ENCODE measurements at regions not wholly inside any gene's neighbourhood (a gene's known extent, or its start where the extent isn't known, plus 50 kb on each side); places are given as distances from the start of the nearest gene placed in this dataset.

DNA sequence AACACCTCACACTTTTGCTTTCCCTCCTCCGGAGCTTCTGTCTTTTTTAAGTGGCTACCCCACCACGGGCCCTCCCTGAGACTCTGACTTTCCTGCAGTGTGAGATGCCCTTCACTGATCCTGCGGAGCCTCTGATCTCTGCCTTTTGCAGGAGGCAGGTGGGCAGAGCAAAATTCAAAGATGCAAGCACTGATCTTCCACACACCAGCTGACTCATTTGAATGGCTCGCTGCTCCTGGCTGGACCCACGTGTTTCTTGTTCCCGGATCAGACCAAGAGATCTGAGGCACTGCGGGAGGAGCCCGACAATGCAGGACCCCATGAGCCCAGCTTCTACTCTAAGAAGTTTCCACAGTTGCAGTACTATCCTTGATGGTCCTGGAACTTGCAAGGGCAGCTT, 1607.9 kb upstream of the TENM3 start:
- H3K36me3 ChIP-seq (replicated peaks in 1 of 2; ENCODE audit: control insufficient read depth in 1 of 2, insufficient read depth in 2 of 2, low read length in 2 of 2), result no peaks in the 10 kb centered on the region
- no peaks in the 10 kb centered on the region for H4K20me1 ChIP-seq (ENCODE audit: insufficient read depth, low read length)
- no peak for DNase-seq
- no peak overlapping the region for H3K4me3 Mint-ChIP-seq
- H3K9ac ChIP-seq (ENCODE audit: insufficient read depth, low read length, poor library complexity, severe bottlenecking), result no peak overlapping the region
- peaks cover 0 to 4% (median 0%) of the 10 kb centered on the region in 3 donors for H3K27me3 Mint-ChIP-seq (ENCODE audit: low read depth in 3 of 3)
- no peaks in the 10 kb centered on the region for H3K4me1 ChIP-seq (ENCODE audit: control insufficient read depth in 1 of 2, insufficient read depth in 2 of 2, low read length in 2 of 2)
- H3K27ac ChIP-seq (ENCODE audit: low read depth in 1 of 2, low read length in 2 of 2), result no peak overlapping the region
- no peaks in the 10 kb centered on the region for H3K9me3 ChIP-seq (replicated peaks in 1 of 2; ENCODE audit: control insufficient read depth in 1 of 2, insufficient read depth in 1 of 2, low read length in 2 of 2)
- no peaks in the 10 kb centered on the region for H3K79me2 ChIP-seq (ENCODE audit: insufficient read depth, low read length)
- no peaks in the 10 kb centered on the region for H3K4me1 Mint-ChIP-seq
- no peaks in the 10 kb centered on the region for H3K36me3 Mint-ChIP-seq
- TF ChIP-seq, protein P1, sequence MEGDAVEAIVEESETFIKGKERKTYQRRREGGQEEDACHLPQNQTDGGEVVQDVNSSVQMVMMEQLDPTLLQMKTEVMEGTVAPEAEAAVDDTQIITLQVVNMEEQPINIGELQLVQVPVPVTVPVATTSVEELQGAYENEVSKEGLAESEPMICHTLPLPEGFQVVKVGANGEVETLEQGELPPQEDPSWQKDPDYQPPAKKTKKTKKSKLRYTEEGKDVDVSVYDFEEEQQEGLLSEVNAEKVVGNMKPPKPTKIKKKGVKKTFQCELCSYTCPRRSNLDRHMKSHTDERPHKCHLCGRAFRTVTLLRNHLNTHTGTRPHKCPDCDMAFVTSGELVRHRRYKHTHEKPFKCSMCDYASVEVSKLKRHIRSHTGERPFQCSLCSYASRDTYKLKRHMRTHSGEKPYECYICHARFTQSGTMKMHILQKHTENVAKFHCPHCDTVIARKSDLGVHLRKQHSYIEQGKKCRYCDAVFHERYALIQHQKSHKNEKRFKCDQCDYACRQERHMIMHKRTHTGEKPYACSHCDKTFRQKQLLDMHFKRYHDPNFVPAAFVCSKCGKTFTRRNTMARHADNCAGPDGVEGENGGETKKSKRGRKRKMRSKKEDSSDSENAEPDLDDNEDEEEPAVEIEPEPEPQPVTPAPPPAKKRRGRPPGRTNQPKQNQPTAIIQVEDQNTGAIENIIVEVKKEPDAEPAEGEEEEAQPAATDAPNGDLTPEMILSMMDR (IDR thresholded peaks at IDR 0.05), result no peak
- H2AFZ ChIP-seq (ENCODE audit: insufficient read depth, low read depth, low read length, poor library complexity, severe bottlenecking), result no peak overlapping the region
- intact Hi-C loops (cut with micrococcal nuclease), result no loop called here
- H3K4me3 ChIP-seq (replicated peaks in 1 of 3; ENCODE audit: low read depth in 2 of 3, low read length in 3 of 3), result no peak overlapping the region
- H3K27ac Mint-ChIP-seq, result no peak overlapping the region
- H3K4me2 ChIP-seq (replicated peaks; ENCODE audit: extremely low read depth, low read length, poor library complexity, severe bottlenecking), result no peak overlapping the region
- no peaks in the 10 kb centered on the region for H3K9me3 Mint-ChIP-seq
- 87% methylated on average over 6 of the region's 8 CpGs for WGBS (ENCODE audit: insufficient coverage)
- H3K27me3 ChIP-seq (ENCODE audit: control insufficient read depth in 2 of 2, insufficient read depth in 2 of 2, low read length in 2 of 2), result no peaks in the 10 kb centered on the region

DNA sequence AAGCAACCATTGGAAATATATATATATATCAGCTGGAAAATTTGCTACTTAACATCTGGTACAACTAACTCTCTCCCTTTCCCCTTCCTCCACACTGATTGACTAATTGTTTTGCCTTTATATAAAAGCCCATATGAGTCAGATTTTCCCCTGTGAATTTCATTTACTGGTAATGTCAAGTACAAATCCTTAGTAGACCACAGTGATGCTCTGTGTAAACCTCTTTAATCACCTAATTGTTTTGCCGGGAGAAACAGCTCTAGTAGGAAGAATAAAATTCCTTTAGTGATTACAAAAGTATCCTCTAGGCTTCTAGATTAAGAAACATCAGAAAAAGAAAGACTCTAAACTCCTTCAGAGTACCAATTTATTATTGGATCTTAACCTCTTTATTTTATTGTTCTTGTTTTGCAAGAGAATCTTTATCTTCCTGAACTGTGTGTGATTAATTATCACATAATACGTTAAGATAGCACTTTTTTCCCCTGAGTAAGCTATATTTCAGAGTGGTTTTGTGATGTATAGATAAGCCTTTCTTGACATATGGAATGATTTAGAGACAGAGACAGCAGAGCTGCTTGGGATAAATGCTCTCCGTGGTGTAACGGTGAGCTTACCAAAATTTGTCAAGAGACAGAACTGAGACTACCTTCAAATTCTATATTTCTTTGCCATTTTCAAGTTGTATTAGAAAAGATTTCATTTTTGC, 1606.4 kb upstream of the TENM3 start:
- H3K4me3 Mint-ChIP-seq, result no peak overlapping the region
- TF ChIP-seq, protein P1 (IDR thresholded peaks at IDR 0.05), result no peak
- no peaks in the 10 kb centered on the region for H3K36me3 Mint-ChIP-seq
- no peaks in the 10 kb centered on the region for H3K36me3 ChIP-seq (replicated peaks in 1 of 2; ENCODE audit: control insufficient read depth in 1 of 2, insufficient read depth in 2 of 2, low read length in 2 of 2)
- intact Hi-C loops (cut with micrococcal nuclease), result no loop called here
- no peaks in the 10 kb centered on the region for H3K27me3 ChIP-seq (ENCODE audit: control insufficient read depth in 2 of 2, insufficient read depth in 2 of 2, low read length in 2 of 2)
- H3K9me3 Mint-ChIP-seq, result no peaks in the 10 kb centered on the region
- H3K4me3 ChIP-seq (replicated peaks in 1 of 3; ENCODE audit: low read depth in 2 of 3, low read length in 3 of 3), result no peak overlapping the region
- H3K27ac Mint-ChIP-seq, result no peak overlapping the region
- no peaks in the 10 kb centered on the region for H3K9me3 ChIP-seq (replicated peaks in 1 of 2; ENCODE audit: control insufficient read depth in 1 of 2, insufficient read depth in 1 of 2, low read length in 2 of 2)
- H4K20me1 ChIP-seq (ENCODE audit: insufficient read depth, low read length), result no peaks in the 10 kb centered on the region
- no peak for DNase-seq
- no peaks in the 10 kb centered on the region for H3K79me2 ChIP-seq (ENCODE audit: insufficient read depth, low read length)
- no peak overlapping the region for H3K9ac ChIP-seq (ENCODE audit: insufficient read depth, low read length, poor library complexity, severe bottlenecking)
- H2AFZ ChIP-seq (ENCODE audit: insufficient read depth, low read depth, low read length, poor library complexity, severe bottlenecking), result no peak overlapping the region
- H3K4me1 ChIP-seq (ENCODE audit: control insufficient read depth in 1 of 2, insufficient read depth in 2 of 2, low read length in 2 of 2), result no peaks in the 10 kb centered on the region
- no peak overlapping the region for H3K27ac ChIP-seq (ENCODE audit: low read depth in 1 of 2, low read length in 2 of 2)
- H3K27me3 Mint-ChIP-seq (ENCODE audit: low read depth in 3 of 3), result peaks cover 0 to 4% (median 0%) of the 10 kb centered on the region in 3 donors
- no peaks in the 10 kb centered on the region for H3K4me1 Mint-ChIP-seq
- no CpG with 5 or more reads among the region's 4 CpGs for WGBS (ENCODE audit: insufficient coverage)
- H3K4me2 ChIP-seq (replicated peaks; ENCODE audit: extremely low read depth, low read length, poor library complexity, severe bottlenecking), result no peak overlapping the region

Measured in CD14-positive monocyte (primary cell).